GM12891 (cell line): ENCODE measurements at regions not wholly inside any gene's neighbourhood (a gene's known extent, or its start where the extent isn't known, plus 50 kb on each side); places are given as distances from the start of the nearest gene placed in this dataset.

Experiments
- PAX5 ChIP-seq: IDR thresholded peaks from 2 replicates; pipeline ENCODE4 v1.6.1; 2011; ENCODE audit warnings: low read length, moderate library complexity, mild to moderate bottlenecking; ENCODE audit not compliant: insufficient read depth, severe bottlenecking
- POLR2A ChIP-seq: IDR thresholded peaks from 2 replicates; pipeline ENCODE4 v1.6.1; 2011; ENCODE audit warnings: low read depth, low read length, control low read depth
- POLR2AphosphoS5 ChIP-seq: IDR thresholded peaks from 2 replicates; pipeline ENCODE4 v1.6.1; 2011; ENCODE audit warnings: low read depth, low read length, control low read depth
- TAF1 ChIP-seq: IDR thresholded peaks from 2 replicates; pipeline ENCODE4 v1.6.1; 2011; ENCODE audit warnings: low read depth, low read length, control low read depth

DNA sequence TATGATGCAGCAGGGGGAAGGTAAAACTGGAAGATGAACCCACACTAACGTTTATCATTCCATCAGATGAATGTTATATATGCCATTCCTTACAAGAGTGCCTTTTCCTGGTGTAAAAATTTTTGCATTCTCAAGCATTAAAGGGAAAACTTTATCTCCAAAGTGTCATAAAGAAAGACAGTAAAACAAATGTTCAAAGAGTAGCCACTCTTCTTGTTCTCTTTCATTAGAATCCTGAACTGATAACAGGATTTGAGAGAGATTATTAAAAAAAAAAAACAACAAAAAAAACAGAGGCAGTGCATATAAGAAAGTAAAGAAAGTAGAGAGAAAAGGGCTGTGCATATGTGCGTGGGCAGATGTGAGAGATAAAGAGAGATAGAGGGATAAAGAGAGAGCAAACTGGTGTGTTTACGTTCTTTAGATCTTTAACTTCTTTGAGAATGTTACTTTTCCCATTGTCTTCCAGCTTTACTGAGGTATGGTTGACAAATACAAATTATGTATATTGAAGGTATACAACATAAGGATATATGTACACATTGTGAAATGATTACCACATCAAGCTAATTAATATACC is 275.4 kb downstream of the HS3ST1 start:
- TF ChIP-seq POLR2A (no peak), PAX5 (no peak), POLR2AphosphoS5 (no peak), TAF1 (no peak)
